ENCODE measurements at regions not wholly inside any gene's neighbourhood (a gene's known extent, or its start where the extent isn't known, plus 50 kb on each side); places are given as distances from the start of the nearest gene placed in this dataset.
"Not testable (repeated sequence)": the region's sequence is repeated elsewhere in the genome, so short reads cannot be mapped to it uniquely, and the experiment has no call there.

DNA sequence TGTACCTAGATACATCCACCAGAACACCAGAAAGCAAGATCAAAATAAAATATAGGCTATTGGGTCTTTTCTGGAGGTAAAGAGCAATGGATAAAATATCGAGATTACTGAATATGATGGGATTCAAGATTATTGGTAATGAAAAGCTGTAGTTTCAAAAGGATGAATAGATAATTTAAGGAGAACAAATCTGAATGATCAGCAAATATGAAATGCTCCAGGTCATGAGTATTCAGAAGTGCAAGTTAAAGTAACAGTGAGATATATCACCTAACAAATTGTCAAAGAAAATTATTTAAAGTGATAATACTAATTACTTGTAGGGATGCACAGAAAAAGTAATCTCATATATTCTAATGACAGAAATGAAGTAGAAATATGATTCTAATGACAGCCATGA lies 409.6 kb upstream of the MDFIC2 start:
- no peak overlapping the region for H3K27ac Mint-ChIP-seq
- peaks cover 12% of the 10 kb centered on the region for H3K27me3 Mint-ChIP-seq
- H3K4me1 Mint-ChIP-seq (ENCODE audit: low read depth) = no peaks in the 10 kb centered on the region
- no peaks in the 10 kb centered on the region for H3K36me3 Mint-ChIP-seq (ENCODE audit: low read depth)
- H3K9me3 Mint-ChIP-seq = no peaks in the 10 kb centered on the region
- H3K4me3 Mint-ChIP-seq = no peak overlapping the region

GRCh38 chr3:70716832-70717231 lies 404.4 kb upstream of the MDFIC2 start:
- Mint-ChIP-seq H3K4me1 (ENCODE audit: low read depth) (no peaks in the 10 kb centered on the region), H3K4me3 (no peak overlapping the region), H3K27me3 (peaks cover 24% of the 10 kb centered on the region), H3K27ac (no peak overlapping the region), H3K9me3 (peaks cover 15% of the 10 kb centered on the region), H3K36me3 (ENCODE audit: low read depth) (peaks cover 5% of the 10 kb centered on the region)

- H3K27me3 Mint-ChIP-seq = peaks cover 24% of the 10 kb centered on the region
- no peak overlapping the region for H3K4me3 Mint-ChIP-seq
- H3K36me3 Mint-ChIP-seq (ENCODE audit: low read depth) = peaks cover 8% of the 10 kb centered on the region
- H3K9me3 Mint-ChIP-seq = peaks cover 19% of the 10 kb centered on the region
- H3K4me1 Mint-ChIP-seq (ENCODE audit: low read depth) = no peaks in the 10 kb centered on the region
- H3K27ac Mint-ChIP-seq = no peak overlapping the region
Observed at GRCh38 chr3:70712449-70713082, 400.1 kb upstream of the MDFIC2 start.

DNA sequence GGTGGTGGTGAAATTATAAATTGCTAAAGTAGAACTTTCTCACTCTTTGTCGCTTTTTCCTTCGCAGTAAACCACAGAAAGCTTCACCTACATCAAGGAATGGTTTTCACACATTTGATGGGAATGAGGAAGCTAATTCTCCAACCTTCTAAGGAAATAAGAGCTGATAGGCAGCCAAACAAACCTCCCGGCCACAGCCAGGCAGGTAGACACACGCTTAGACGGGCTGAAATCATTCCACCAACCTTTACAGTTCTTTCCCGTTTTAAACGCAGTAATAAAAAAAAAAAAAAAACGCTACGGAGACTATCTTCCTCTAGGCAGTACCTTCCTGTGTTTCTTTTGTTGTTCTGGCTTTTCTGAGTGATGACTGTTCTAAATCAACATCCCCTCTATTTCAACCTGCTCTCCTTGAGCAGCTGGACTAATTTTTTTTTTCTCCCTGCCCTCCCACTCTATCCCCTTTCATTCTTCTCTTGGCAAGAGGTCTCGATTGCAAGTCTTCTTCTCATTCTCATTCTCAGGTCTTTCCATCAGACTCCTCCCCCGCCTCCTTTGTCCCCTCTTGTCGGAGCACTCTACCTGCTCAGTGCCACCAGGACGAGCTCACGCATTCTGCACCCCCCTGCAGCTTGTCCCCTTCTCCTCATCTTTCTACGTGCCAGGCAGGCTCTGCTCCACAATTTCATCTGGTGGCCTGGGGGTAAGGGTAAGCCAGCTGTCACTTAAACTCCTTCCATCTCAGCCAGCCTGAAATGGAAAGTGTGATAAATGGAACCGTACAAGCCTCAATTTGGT lies 391.1 kb upstream of the MDFIC2 start:
- Mint-ChIP-seq H3K4me3 (no peak overlapping the region), H3K27me3 (peaks cover 48% of the 10 kb centered on the region), H3K36me3 (ENCODE audit: low read depth) (no peaks in the 10 kb centered on the region), H3K9me3 (peaks cover 2% of the 10 kb centered on the region), H3K4me1 (ENCODE audit: low read depth) (peaks cover 22% of the 10 kb centered on the region), H3K27ac (no peak overlapping the region)

GRCh38 chr3:70702132-70702531 lies 389.7 kb upstream of the MDFIC2 start:
- H3K9me3 Mint-ChIP-seq = no peaks in the 10 kb centered on the region
- H3K4me3 Mint-ChIP-seq = no peak overlapping the region
- peaks cover 22% of the 10 kb centered on the region for H3K4me1 Mint-ChIP-seq (ENCODE audit: low read depth)
- no peaks in the 10 kb centered on the region for H3K36me3 Mint-ChIP-seq (ENCODE audit: low read depth)
- no peak overlapping the region for H3K27ac Mint-ChIP-seq
- peaks cover 51% of the 10 kb centered on the region for H3K27me3 Mint-ChIP-seq

GRCh38 chr3:70684701-70685100 lies 372.3 kb upstream of the MDFIC2 start:
- H3K27ac Mint-ChIP-seq = no peak overlapping the region
- peaks cover 31% of the 10 kb centered on the region for H3K27me3 Mint-ChIP-seq
- no peaks in the 10 kb centered on the region for H3K36me3 Mint-ChIP-seq (ENCODE audit: low read depth)
- no peaks in the 10 kb centered on the region for H3K4me1 Mint-ChIP-seq (ENCODE audit: low read depth)
- H3K4me3 Mint-ChIP-seq = no peak overlapping the region
- H3K9me3 Mint-ChIP-seq = peaks cover 7% of the 10 kb centered on the region

GRCh38 chr3:70675810-70676209 lies 363.4 kb upstream of the MDFIC2 start:
- H3K27ac Mint-ChIP-seq; H3K4me1 Mint-ChIP-seq (ENCODE audit: low read depth); H3K9me3 Mint-ChIP-seq; H3K36me3 Mint-ChIP-seq (ENCODE audit: low read depth); H3K4me3 Mint-ChIP-seq: not testable (repeated sequence)
- peaks cover 47% of the 10 kb centered on the region for H3K27me3 Mint-ChIP-seq

- Mint-ChIP-seq H3K36me3 (ENCODE audit: low read depth) (no peaks in the 10 kb centered on the region), H3K4me3 (no peak overlapping the region), H3K27me3 (peaks cover 51% of the 10 kb centered on the region)
Observed at GRCh38 chr3:70658513-70659310, 346.3 kb upstream of the MDFIC2 start.

GRCh38 chr3:70657454-70657853 lies 345.0 kb upstream of the MDFIC2 start:
- H3K36me3 Mint-ChIP-seq (ENCODE audit: low read depth) = no peaks in the 10 kb centered on the region
- H3K27me3 Mint-ChIP-seq = peaks cover 52% of the 10 kb centered on the region
- no peak overlapping the region for H3K27ac Mint-ChIP-seq
- no peaks in the 10 kb centered on the region for H3K9me3 Mint-ChIP-seq
- H3K4me1 Mint-ChIP-seq (ENCODE audit: low read depth) = no peaks in the 10 kb centered on the region
- no peak overlapping the region for H3K4me3 Mint-ChIP-seq

More at GRCh38 chr3:70658513-70659310, 346.3 kb upstream of the MDFIC2 start:
- H3K4me1 Mint-ChIP-seq (ENCODE audit: low read depth) = no peaks in the 10 kb centered on the region
- H3K27ac Mint-ChIP-seq = no peak overlapping the region
- H3K9me3 Mint-ChIP-seq = no peaks in the 10 kb centered on the region

DNA sequence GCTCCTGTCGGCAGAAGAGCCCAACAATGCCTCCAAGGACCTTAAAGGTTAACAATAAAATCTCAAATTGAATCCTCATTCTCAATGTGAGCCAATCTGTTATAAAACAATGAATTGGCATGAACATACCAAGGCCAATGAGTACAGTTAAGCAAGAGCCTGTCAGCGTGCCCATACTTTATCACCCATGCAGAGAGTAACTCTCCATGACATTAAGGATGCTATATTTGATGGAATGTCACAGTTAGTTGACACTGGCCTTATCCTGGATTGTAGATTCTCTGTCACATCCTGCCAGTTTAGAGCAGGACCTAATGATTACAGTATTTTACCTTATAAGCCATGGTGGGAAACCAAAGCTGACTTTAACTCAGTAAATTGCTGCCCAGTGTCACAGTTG lies 335.4 kb upstream of the MDFIC2 start:
- H3K9me3 Mint-ChIP-seq = peaks cover 4% of the 10 kb centered on the region
- no peak overlapping the region for H3K4me3 Mint-ChIP-seq
- H3K4me1 Mint-ChIP-seq (ENCODE audit: low read depth) = no peaks in the 10 kb centered on the region
- peaks cover 33% of the 10 kb centered on the region for H3K27me3 Mint-ChIP-seq
- H3K36me3 Mint-ChIP-seq (ENCODE audit: low read depth) = no peaks in the 10 kb centered on the region
- no peak overlapping the region for H3K27ac Mint-ChIP-seq

- Mint-ChIP-seq H3K4me3 (no peak overlapping the region), H3K4me1 (ENCODE audit: low read depth) (no peaks in the 10 kb centered on the region)
Observed at GRCh38 chr3:70647094-70647493, 334.7 kb upstream of the MDFIC2 start.

DNA sequence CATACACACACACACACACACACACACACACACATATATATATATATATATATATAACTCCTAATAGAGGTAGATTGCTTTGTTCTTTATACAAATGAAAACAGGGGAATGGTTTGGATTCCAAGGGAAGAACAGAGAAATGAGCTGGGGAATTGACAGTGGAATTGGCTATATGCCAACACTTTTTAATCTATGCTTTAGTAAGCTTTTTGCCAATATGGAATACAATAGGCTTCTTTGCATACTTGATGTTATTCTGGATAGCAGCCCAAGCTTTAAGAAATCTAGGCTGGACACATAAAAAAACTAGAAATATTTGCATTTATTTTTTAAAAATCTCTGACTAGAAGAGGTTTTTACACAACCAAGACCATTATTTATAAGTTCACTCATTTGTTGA lies 334.2 kb upstream of the MDFIC2 start:
- H3K4me1 Mint-ChIP-seq (ENCODE audit: low read depth) = no peaks in the 10 kb centered on the region
- no peak overlapping the region for H3K4me3 Mint-ChIP-seq
- peaks cover 4% of the 10 kb centered on the region for H3K9me3 Mint-ChIP-seq
- H3K36me3 Mint-ChIP-seq (ENCODE audit: low read depth) = no peaks in the 10 kb centered on the region
- peaks cover 27% of the 10 kb centered on the region for H3K27me3 Mint-ChIP-seq
- no peak overlapping the region for H3K27ac Mint-ChIP-seq

More at GRCh38 chr3:70647094-70647493, 334.7 kb upstream of the MDFIC2 start:
- Mint-ChIP-seq H3K9me3 (peaks cover 4% of the 10 kb centered on the region), H3K36me3 (ENCODE audit: low read depth) (no peaks in the 10 kb centered on the region), H3K27me3 (peaks cover 32% of the 10 kb centered on the region), H3K27ac (no peak overlapping the region)

GRCh38 chr3:70640481-70640880 lies 328.0 kb upstream of the MDFIC2 start:
- H3K27me3 Mint-ChIP-seq = peaks cover 30% of the 10 kb centered on the region
- no peaks in the 10 kb centered on the region for H3K36me3 Mint-ChIP-seq (ENCODE audit: low read depth)
- H3K4me1 Mint-ChIP-seq (ENCODE audit: low read depth) = no peaks in the 10 kb centered on the region
- no peak overlapping the region for H3K27ac Mint-ChIP-seq
- H3K4me3 Mint-ChIP-seq = no peak overlapping the region
- peaks cover 8% of the 10 kb centered on the region for H3K9me3 Mint-ChIP-seq

DNA sequence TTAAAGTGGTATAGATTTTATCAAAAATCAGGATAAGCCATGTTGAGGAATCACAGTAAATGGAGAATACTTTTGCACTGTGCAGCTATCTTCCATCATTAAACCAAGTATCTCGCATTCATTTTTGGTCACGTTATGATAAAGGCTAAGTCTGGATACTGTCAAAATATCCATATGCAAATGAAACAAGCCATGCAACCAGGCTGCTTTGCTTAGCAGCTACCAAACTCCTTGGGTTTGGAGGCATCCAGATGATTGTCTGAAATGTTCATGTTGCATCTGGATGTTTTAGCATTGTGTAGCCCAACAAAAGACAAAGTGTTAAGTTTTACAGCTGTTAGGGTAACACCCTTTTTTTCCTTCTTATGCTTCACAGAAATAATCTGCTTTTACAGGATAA lies 322.9 kb upstream of the MDFIC2 start:
- no peaks in the 10 kb centered on the region for H3K36me3 Mint-ChIP-seq (ENCODE audit: low read depth)
- H3K4me3 Mint-ChIP-seq = no peak overlapping the region
- peaks cover 4% of the 10 kb centered on the region for H3K9me3 Mint-ChIP-seq
- H3K4me1 Mint-ChIP-seq (ENCODE audit: low read depth) = no peaks in the 10 kb centered on the region
- H3K27me3 Mint-ChIP-seq = peaks cover 29% of the 10 kb centered on the region
- no peak overlapping the region for H3K27ac Mint-ChIP-seq

DNA sequence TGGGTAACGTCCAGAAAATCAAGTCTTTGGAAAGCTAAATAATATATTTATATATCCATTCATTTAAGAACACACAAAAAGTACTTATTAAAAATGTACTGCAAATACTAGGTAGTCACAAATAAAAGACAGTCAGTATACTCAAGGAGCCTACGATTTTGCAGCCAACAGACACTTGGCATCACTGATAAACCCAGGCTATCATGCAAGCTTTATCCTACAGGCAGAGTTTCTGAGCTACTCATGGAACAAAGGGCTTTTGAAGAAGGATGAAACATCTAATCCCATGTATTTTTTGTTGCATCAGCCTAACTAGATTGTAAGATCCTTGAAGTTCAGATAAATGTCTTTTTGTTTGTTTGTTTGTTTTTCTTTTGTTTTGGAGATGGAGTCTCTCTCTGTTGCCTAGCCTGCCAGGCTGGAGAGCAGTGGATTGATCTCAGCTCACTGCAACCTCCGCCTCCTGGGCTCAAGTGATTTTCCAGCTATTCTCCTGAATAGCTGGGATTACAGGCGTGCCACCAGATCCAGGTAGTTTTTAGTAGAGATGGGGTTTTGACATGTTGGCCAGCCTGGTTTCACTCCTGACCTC lies 319.4 kb upstream of the MDFIC2 start:
- H3K27me3 Mint-ChIP-seq = peaks cover 17% of the 10 kb centered on the region
- H3K36me3 Mint-ChIP-seq (ENCODE audit: low read depth) = no peaks in the 10 kb centered on the region
- no peaks in the 10 kb centered on the region for H3K4me1 Mint-ChIP-seq (ENCODE audit: low read depth)
- H3K27ac Mint-ChIP-seq = no peak overlapping the region
- no peak overlapping the region for H3K4me3 Mint-ChIP-seq
- no peaks in the 10 kb centered on the region for H3K9me3 Mint-ChIP-seq

Measured in stimulated activated naive CD8-positive, alpha-beta T cell treated with anti-CD3 and anti-CD28 coated beads, Interleukin-15, Interleukin-2, amounts not matched to agents 100 ng/mL and 50 ng/mL, for 24 hours (primary cell).